CD4-positive, alpha-beta T cell treated with Interleukin-4 for 1 hour (primary cell): ENCODE measurements at regions not wholly inside any gene's neighbourhood (a gene's known extent, or its start where the extent isn't known, plus 50 kb on each side); places are given as distances from the start of the nearest gene placed in this dataset.
A peak's percentile ranks its signal among the peaks of the same experiment; 100 is the strongest.
"Not testable (repeated sequence)": the region's sequence is repeated elsewhere in the genome, so short reads cannot be mapped to it uniquely, and the experiment has no call there.

Experiments used
- DNase-seq, 2 donors: peaks; one replicate each; pipeline ENCODE4 v3.0.0-alpha.2; 2020 to 2022

DNA sequence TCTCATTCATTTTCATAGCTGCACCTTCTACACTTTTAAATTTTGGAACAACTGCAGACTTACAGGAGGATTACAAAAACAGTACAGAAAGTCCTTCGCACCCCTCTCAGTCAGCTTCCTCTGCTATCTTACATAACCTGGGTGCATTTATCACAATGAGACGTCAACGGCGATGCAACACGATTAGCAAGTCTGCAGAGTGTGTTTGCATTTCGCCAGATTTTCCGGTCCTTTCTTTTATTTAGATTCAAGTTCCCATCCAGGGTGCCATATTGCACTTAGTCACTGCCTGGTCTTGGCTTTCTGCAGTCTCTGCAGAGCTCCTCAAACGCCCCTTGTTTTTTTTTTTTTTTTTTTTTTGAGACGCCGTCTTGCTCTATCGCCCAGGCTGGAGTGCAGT lies 85.9 kb downstream of the ASMT start:
- no peak for DNase-seq

GRCh38 chrX:1701396-1701901 lies 86.6 kb downstream of the ASMT start:
- not testable (repeated sequence) for DNase-seq

GRCh38 chrX:1702142-1702541 lies 87.3 kb downstream of the ASMT start:
- not testable (repeated sequence) for DNase-seq

DNA sequence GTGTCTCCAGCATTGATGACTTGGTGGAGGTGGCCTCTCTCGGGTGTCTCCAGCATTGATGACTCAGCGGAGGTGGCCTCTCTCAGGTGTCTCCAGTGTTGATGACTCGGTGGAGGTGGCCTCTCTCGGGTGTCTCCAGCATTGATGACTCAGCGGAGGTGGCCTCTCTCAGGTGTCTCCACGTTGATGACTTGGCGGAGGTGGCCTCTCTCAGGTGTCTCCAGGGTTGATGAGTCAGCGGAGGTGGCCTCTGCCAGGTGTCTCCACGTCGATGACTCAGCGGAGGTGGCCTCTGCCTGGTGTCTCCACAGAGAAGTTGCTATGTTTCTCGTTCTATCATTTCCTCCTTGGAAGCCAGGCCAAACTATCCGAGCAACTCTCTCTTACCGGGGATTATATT lies 87.7 kb downstream of the ASMT start:
- not testable (repeated sequence) for DNase-seq

DNA sequence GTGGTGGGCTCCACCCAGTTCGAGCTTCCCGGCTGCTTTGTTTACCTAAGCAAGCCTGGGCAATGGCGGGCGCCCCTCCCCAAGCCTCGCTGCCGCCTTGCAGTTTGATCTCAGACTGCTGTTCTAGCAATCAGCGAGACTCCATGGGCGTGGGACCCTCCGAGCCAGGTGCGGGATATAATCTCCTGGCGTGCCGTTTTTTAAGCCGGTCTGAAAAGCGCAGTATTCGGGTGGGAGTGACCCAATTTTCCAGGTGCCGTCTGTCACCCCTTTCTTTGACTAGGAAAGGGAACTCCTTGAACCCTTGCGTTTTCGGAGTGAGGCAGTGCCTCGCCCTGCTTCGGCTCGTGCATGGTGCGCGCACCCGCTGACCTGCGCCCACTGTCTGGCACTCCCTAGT lies 94.4 kb downstream of the ASMT start:
- not testable (repeated sequence) for DNase-seq

GRCh38 chrX:1713296-1713695 lies 98.4 kb downstream of the ASMT start:
- DNase-seq, result no peak

- DNase-seq, result no peak
Measured at GRCh38 chrX:1717373-1717772, 102.5 kb downstream of the ASMT start.

DNA sequence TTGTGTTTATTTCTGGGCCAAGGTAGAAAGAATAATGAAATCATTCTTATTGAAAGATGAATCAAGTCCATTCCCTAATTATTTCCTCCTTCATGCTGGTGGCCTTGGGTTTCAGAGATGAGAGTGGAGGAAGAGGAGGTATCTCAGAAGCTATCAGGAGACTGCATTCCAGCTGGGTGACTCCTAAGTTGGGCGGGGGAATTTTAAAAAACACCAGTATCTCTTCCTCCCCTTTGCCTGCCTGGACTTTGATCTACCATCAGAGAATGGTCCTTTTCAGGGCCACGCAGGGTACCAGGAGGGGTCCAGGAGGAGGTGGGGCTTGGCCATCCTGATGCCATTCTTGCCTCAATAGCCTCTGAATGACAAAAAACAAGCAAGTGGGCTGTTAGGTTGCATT lies 104.4 kb downstream of the ASMT start:
- DNase-seq, result no peak

DNA sequence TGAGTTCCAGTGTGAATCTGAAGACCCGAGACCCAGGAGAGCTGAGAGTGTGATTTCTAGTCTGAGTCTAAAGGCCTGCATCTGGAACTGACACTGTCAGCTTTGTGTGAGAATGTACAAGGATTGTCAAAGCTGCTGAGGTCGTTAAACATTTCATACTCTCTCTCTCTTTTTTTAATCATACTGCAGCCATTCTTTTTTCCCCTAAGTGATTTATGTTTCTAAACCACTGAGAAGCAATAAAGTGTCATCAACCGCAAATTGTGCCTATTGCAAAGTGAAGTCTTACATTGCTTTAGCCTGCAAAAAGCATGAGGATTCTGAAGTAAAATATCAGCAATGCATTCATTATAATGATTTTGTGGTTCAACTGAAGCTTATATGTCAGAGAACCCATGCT lies 106.0 kb downstream of the ASMT start:
- DNase-seq, result no peak

GRCh38 chrX:1725472-1725871 lies 110.6 kb downstream of the ASMT start:
- DNase-seq, result no peak

DNA sequence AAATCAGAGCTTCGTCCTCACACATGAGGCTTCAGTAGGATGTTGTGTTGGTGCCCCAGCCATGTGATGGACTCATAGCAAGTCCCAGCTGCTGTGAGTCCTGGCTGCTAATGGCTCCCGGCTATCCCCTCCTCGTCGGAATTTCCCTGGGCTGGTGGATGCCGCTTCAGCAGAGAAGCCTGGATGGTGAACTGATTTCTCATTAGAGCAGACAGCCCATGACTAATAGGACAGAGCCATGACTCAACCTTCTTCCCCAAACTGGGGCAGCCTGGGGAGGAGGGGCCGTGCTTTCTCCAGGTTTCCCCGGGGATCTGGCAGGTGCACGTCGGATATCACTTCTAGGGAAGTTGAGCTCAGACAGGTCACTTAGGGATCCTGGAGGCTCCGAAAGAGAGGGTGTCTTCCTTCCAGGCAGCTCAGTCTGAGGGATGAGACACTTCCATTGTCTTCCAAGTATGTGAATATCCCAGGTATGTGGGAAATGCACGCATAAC lies 112.7 kb downstream of the ASMT start:
- no peak for DNase-seq

DNA sequence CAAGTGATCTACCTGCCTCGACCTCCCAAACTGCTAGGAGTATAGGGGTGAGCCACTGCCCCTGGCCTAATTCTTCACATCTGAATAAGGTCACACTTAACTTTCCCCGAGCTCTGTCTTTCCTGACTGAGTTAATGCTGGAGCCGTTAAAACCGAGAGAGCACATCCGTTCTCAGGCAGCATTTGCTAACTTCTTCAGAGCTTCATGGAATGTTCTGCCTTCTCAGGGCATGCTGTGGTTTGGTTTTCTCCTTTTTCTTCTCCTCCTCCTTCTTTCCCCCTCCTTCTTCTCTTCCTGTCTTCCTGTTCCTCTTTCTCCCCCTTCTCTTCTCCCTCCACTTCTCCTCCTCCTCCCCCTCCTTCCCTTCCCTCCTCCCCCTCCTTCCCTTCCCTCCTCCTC lies 119.9 kb downstream of the ASMT start:
- DNase-seq, result no peak

- no peak for DNase-seq
Measured at GRCh38 chrX:1741816-1742394, 127.0 kb downstream of the ASMT start.

- no peak for DNase-seq
Measured at GRCh38 chrX:1743105-1743504, 128.2 kb downstream of the ASMT start.

- no peak for DNase-seq
Measured at GRCh38 chrX:1743663-1744062, 128.8 kb downstream of the ASMT start.

DNA sequence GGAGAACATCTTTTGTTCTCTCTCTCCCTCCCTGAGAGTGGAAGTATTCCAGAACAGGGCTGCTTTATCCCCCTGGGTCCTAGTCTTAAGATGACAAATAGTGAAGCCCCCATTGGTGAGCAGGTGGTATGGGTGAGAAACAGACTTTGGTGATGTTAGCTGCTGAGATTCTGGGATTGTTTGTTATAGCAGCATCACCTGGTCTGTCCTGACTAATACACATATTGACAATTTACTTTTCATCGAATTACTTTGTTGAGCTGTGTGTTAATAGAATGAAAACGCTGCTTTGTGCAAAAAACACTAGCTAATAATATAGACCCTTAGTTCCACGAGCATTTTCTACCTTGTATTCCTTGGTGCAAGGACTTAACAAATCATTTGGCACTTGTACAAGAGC lies 133.5 kb downstream of the ASMT start:
- DNase-seq, result no peak

GRCh38 chrX:1749499-1749898 lies 134.6 kb downstream of the ASMT start:
- no peak for DNase-seq

GRCh38 chrX:1750267-1750666 lies 135.4 kb downstream of the ASMT start:
- no peak for DNase-seq

- DNase-seq, result no peak
Measured at GRCh38 chrX:1751781-1752180, 136.9 kb downstream of the ASMT start.

- DNase-seq, result not testable (repeated sequence)
Measured at GRCh38 chrX:1752799-1753198, 137.9 kb downstream of the ASMT start.

DNA sequence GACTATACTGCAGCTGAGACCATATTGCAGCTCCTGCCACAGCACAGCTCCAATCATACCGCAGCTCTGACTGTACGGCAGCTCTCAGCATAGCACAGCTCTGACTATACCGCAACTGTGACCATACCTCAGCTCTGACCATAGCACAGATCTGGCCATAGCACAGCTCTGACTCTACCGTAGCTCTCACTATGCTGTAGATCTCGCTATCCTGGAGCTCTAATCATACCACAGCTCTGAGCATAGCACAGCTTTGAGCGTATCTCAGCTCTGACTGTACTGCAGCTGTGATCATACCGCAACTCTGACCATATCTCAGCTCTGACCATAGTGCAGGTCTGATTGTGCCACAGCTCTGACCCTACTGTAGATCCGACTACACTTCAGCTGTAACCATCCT lies 139.2 kb downstream of the ASMT start:
- DNase-seq, result no peak

GRCh38 chrX:1763294-1763693 lies 148.4 kb downstream of the ASMT start:
- no peak for DNase-seq

DNA sequence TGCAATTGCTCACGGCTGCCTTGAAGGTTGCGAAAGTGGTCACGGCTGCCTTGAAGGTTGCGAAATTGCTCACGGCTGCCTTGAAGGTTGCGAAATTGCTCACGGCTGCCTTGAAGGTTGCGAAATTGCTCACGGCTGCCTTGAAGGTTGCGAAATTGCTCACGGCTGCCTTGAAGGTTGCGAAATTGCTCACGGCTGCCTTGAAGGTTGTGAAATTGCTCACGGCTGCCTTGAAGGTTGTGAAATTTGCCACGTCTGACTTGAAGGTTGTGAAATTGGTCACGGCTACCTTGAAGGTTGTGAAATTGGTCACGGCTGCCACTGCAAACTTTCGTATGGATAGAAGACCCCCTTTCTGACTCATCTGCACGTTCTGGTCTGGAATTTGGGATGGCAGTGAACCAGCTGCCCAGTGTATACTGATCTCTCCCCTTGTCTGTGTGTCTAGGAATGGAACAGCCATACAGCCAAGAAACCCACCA lies 150.1 kb downstream of the ASMT start:
- DNase-seq, result peak in 1 of 2 donors; percentile 0

DNA sequence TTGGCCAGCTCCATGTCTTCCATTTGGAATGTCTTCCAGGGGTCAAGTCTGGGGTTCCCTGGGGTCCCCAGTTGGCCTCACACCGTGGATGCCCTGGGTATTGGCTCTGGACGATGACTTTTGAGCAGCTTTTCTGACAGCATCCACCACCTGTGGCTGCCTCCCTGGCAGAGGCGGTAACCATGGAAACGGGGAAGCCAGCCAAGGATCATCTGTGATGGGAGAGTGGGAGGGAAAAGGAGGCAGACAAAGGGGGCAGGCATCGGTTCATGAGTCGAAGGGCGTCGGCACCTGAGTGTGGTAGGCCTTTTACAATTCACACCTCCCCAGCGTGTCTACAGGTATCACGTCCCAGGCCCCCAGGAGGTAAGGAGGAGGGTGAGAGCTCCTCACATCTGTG lies 152.2 kb downstream of the ASMT start:
- no peak for DNase-seq

DNA sequence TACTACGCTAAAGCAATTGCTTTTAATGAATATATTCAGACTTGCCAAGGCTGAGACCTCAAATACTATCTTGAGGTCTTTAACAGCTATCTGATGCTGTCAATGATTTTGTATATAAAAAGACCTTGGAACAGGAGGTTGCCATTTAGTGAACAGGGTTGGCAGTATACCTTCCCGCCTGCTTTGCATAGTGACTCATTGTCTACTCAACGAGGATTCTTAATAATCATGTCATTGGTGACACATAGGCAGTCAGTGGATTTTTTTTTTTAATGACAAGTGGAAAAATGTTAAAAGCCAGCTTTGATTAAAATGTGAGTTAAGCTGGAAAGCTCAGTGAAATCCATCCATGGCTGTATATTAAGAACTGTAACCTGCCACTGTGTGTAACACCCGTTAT lies 164.0 kb downstream of the ASMT start:
- DNase-seq, result no peak
